HG02610 (cell line): ENCODE measurements at regions not wholly inside any gene's neighbourhood (a gene's known extent, or its start where the extent isn't known, plus 50 kb on each side); places are given as distances from the start of the nearest gene placed in this dataset.
A peak's percentile ranks its signal among the peaks of the same experiment; 100 is the strongest.
"Not testable (repeated sequence)": the region's sequence is repeated elsewhere in the genome, so short reads cannot be mapped to it uniquely, and the experiment has no call there.

Experiments
- ATAC-seq: cut with Tn5 transposase; IDR thresholded peaks from one replicate; pipeline ENCODE4 v1.9.1; 2021; ENCODE audit warnings: mild to moderate bottlenecking, moderate library complexity; ENCODE audit not compliant: unreplicated experiment

- not testable (repeated sequence) for ATAC-seq
Observed at GRCh38 chr15:84094720-84095119, 140.9 kb upstream of the GOLGA6L4 start.

- ATAC-seq: not testable (repeated sequence)
Observed at GRCh38 chr15:84097053-84097452, 138.5 kb upstream of the GOLGA6L4 start.

- ATAC-seq: no peak
Observed at GRCh38 chr15:84098604-84099003, 137.0 kb upstream of the GOLGA6L4 start.

- no peak for ATAC-seq
Observed at GRCh38 chr15:84099181-84099580, 136.4 kb upstream of the GOLGA6L4 start.

- ATAC-seq: no peak
Observed at GRCh38 chr15:84103345-84103744, 132.2 kb upstream of the GOLGA6L4 start.

- ATAC-seq: no peak
Observed at GRCh38 chr15:84104853-84105252, 130.7 kb upstream of the GOLGA6L4 start.

- ATAC-seq: no peak
Observed at GRCh38 chr15:84108728-84109127, 126.8 kb upstream of the GOLGA6L4 start.

GRCh38 chr15:84111575-84111974 is 124.0 kb upstream of the GOLGA6L4 start:
- ATAC-seq: no peak

GRCh38 chr15:84112025-84112424 is 123.5 kb upstream of the GOLGA6L4 start:
- ATAC-seq: no peak

- no peak for ATAC-seq
Observed at GRCh38 chr15:84113919-84114318, 121.7 kb upstream of the GOLGA6L4 start.

- ATAC-seq: not testable (repeated sequence)
Observed at GRCh38 chr15:84114680-84115079, 120.9 kb upstream of the GOLGA6L4 start.

- ATAC-seq: not testable (repeated sequence)
Observed at GRCh38 chr15:84119351-84119750, 116.2 kb upstream of the GOLGA6L4 start.

- not testable (repeated sequence) for ATAC-seq
Observed at GRCh38 chr15:84120903-84121302, 114.7 kb upstream of the GOLGA6L4 start.

- not testable (repeated sequence) for ATAC-seq
Observed at GRCh38 chr15:84128706-84129105, 106.9 kb upstream of the GOLGA6L4 start.

GRCh38 chr15:84130098-84130831 is 105.3 kb upstream of the GOLGA6L4 start:
- not testable (repeated sequence) for ATAC-seq

GRCh38 chr15:84135931-84136456 is 99.6 kb upstream of the GOLGA6L4 start:
- not testable (repeated sequence) for ATAC-seq

- peak; percentile 91 for ATAC-seq
Observed at GRCh38 chr15:84142888-84143337, 92.7 kb upstream of the GOLGA6L4 start.

GRCh38 chr15:84143753-84144314 is 91.7 kb upstream of the GOLGA6L4 start:
- ATAC-seq: no peak

- not testable (repeated sequence) for ATAC-seq
Observed at GRCh38 chr15:84144946-84145345, 90.6 kb upstream of the GOLGA6L4 start.

- ATAC-seq: not testable (repeated sequence)
Observed at GRCh38 chr15:84146299-84146698, 89.3 kb upstream of the GOLGA6L4 start.

- ATAC-seq: not testable (repeated sequence)
Observed at GRCh38 chr15:84147307-84147706, 88.3 kb upstream of the GOLGA6L4 start.
